HCT116 (cell line): ENCODE measurements at regions not wholly inside any gene's neighbourhood (a gene's known extent, or its start where the extent isn't known, plus 50 kb on each side); places are given as distances from the start of the nearest gene placed in this dataset.

Experiments
- CTCF ChIP-seq, 3 experiments: fragments of 200-600 bp in 1 of 3; sonication (generic) in 1 of 3; IDR thresholded peaks in 2 of 3; conservative IDR thresholded peaks in 1 of 3; 2 replicates each; pipeline ENCODE4 v1.5.1; 2012 to 2017; ENCODE audit warnings: low read depth in 2 of 3, low read length in 2 of 3, antibody characterized with exemption in 1 of 3, borderline replicate concordance in 1 of 3, control low read depth in 1 of 3, mild to moderate bottlenecking in 1 of 3, mixed read lengths in 1 of 3, mixed run types in 1 of 3, moderate library complexity in 1 of 3; ENCODE audit not compliant: insufficient read depth in 1 of 3
- EZH2phosphoT487 ChIP-seq: fragments of 200-600 bp; IDR thresholded peaks from 2 replicates; pipeline ENCODE4 v1.6.1; 2018; ENCODE audit warnings: antibody characterized with exemption, borderline replicate concordance

DNA sequence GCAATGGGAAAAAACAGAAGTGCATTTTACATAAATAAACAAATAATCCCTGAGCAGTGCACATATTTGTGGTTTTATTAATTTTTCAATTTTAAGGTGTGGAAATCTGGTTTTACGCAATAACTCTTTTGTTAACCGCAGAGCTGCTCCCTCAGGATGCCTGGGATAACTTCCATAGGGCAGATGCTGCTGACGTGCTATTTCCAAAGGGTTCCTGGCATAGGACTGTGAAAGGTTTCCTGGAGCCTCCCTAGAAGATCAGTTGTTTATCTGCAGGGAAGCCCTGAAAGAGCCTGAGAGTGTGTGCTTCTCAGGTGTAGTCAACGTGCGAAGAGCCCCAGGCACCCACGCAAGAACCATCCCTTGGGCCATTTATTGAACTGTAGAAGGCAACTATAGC lies 443.5 kb downstream of the PLK2 start:
- no peak for TF ChIP-seq CTCF (IDR thresholded peaks at IDR 0.05 in 2 of 3, conservative IDR thresholded peaks at IDR 0.05 in 1 of 3; ENCODE audit: borderline replicate concordance in 1 of 3, insufficient read depth in 1 of 3, low read depth in 2 of 3, low read length in 2 of 3)
- TF ChIP-seq EZH2phosphoT487 = no peak
